Lung (tissue), 11 donors: ENCODE measurements at regions not wholly inside any gene's neighbourhood (a gene's known extent, or its start where the extent isn't known, plus 50 kb on each side); places are given as distances from the start of the nearest gene placed in this dataset.
A peak's percentile ranks its signal among the peaks of the same experiment; 100 is the strongest.

ENCODE experiments used
- ATAC-seq: fragments of 200-7000 bp; cut with Tn5 transposase; one replicate; pipeline ENCODE4 v1.9.1; 2020; ENCODE audit warnings: moderate number of reproducible peaks; ENCODE audit not compliant: insufficient read depth, low FRiP score
- DNase-seq, 3 donors: peaks; one replicate each; pipeline ENCODE4 v3.0.0-alpha.2; 2013 to 2017
- H3K27ac ChIP-seq, 2 donors: one replicate each; pipeline ENCODE4 v1.5.1; 2013; ENCODE audit warnings: mild to moderate bottlenecking in 2 of 2, moderate library complexity in 2 of 2, control low read depth in 1 of 2, inconsistent platforms in 1 of 2, low read depth in 1 of 2, low read length in 1 of 2
- H3K27me3 ChIP-seq, 3 donors: one replicate each; pipeline ENCODE4 v1.5.1; 2013; ENCODE audit warnings: low read length in 2 of 3; ENCODE audit not compliant: control insufficient read depth in 3 of 3, insufficient read depth in 3 of 3
- H3K36me3 ChIP-seq, 4 donors: one replicate each; pipeline ENCODE4 v1.5.1; 2013; ENCODE audit warnings: low read length in 4 of 4, mild to moderate bottlenecking in 1 of 4, moderate library complexity in 1 of 4; ENCODE audit not compliant: control insufficient read depth in 4 of 4, insufficient read depth in 4 of 4
- H3K4me1 ChIP-seq, 5 donors: one replicate each; pipeline ENCODE4 v1.5.1; 2013; ENCODE audit warnings: low read length in 5 of 5, mild to moderate bottlenecking in 2 of 5, moderate library complexity in 1 of 5; ENCODE audit not compliant: control insufficient read depth in 5 of 5, insufficient read depth in 5 of 5
- H3K4me3 ChIP-seq: one replicate; pipeline ENCODE4 v1.5.1; 2013; ENCODE audit warnings: mild to moderate bottlenecking, control low read depth, moderate library complexity
- H3K9ac ChIP-seq, 2 donors: one replicate each; pipeline ENCODE4 v1.5.1; 2013; ENCODE audit warnings: low read length in 2 of 2, control low read depth in 1 of 2; ENCODE audit not compliant: insufficient read depth in 1 of 2
- H3K9me3 ChIP-seq, 4 donors: one replicate each; pipeline ENCODE4 v1.5.1; 2013; ENCODE audit warnings: low read length in 3 of 4, mild to moderate bottlenecking in 1 of 4, moderate library complexity in 1 of 4; ENCODE audit not compliant: control insufficient read depth in 4 of 4, insufficient read depth in 3 of 4
- CTCF ChIP-seq: IDR thresholded peaks from 2 replicates; pipeline ENCODE4 v1.5.1; 2012; ENCODE audit warnings: mild to moderate bottlenecking; ENCODE audit errors: control extremely low read depth, extremely low read depth
- WGBS, 2 donors: extraction: QIAGEN DNeasy Blood & Tissue Kit; methylation state at CpG; one replicate each; pipeline ENCODE4 v1.1.7; 2013; 5-methylcytosine and 5-hydroxymethylcytosine counted together
- donor health status: control.
- donor health status: control.
- donor health status: Bipolar disorder and iron deficiency.
- donor health status: healthy.
- donor health status: DM: yes; HTN: yes; CAD: no.

GRCh38 chr14:51448831-51449670, 202.7 kb upstream of the FRMD6 start:
- ATAC-seq, result no peak
- DNase-seq, result peak in 2 of 3 donors; percentile 58 to 66
- WGBS, 2 donors, result 47 to 79% methylated on average over 2 of the region's 2 CpGs
- TF ChIP-seq CTCF, result no peak
- peaks cover 0 to 10% (median 7%) of the 10 kb centered on the region in 5 donors for H3K4me1 ChIP-seq
- H3K9ac ChIP-seq, result no peak overlapping the region
- H3K36me3 ChIP-seq, result no peaks in the 10 kb centered on the region
- H3K27me3 ChIP-seq, result no peaks in the 10 kb centered on the region
- H3K27ac ChIP-seq, result peak overlapping the region in 1 of 2 donors; percentile 34
- no peaks in the 10 kb centered on the region for H3K9me3 ChIP-seq
- H3K4me3 ChIP-seq, result no peak overlapping the region

- no peak for TF ChIP-seq CTCF
- Histone ChIP-seq H3K36me3 (no peaks in the 10 kb centered on the region), H3K27ac (no peak overlapping the region), H3K9me3 (no peaks in the 10 kb centered on the region), H3K9ac (no peak overlapping the region), H3K4me1 (peaks cover 0 to 10% (median 7%) of the 10 kb centered on the region in 5 donors), H3K27me3 (no peaks in the 10 kb centered on the region), H3K4me3 (no peak overlapping the region)
- DNase-seq, result no peak
- 94 to 97% methylated on average over 1 of the region's 1 CpG for WGBS, 2 donors
- ATAC-seq, result no peak
Measured at GRCh38 chr14:51449681-51450080, 202.0 kb upstream of the FRMD6 start.

- 61 to 63% methylated on average over 4 of the region's 4 CpGs for WGBS, 2 donors
- no peak overlapping the region for H3K9ac ChIP-seq
- no peaks in the 10 kb centered on the region for H3K27me3 ChIP-seq
- DNase-seq (no peak), ATAC-seq (no peak)
- no peak overlapping the region for H3K27ac ChIP-seq
- no peaks in the 10 kb centered on the region for H3K36me3 ChIP-seq
- peaks cover 0 to 10% (median 7%) of the 10 kb centered on the region in 5 donors for H3K4me1 ChIP-seq
- H3K4me3 ChIP-seq, result no peak overlapping the region
- no peaks in the 10 kb centered on the region for H3K9me3 ChIP-seq
- TF ChIP-seq CTCF, result no peak
Measured at GRCh38 chr14:51451561-51451960, 200.1 kb upstream of the FRMD6 start.
